SH-SY5Y (cell line): ENCODE measurements at regions not wholly inside any gene's neighbourhood (a gene's known extent, or its start where the extent isn't known, plus 50 kb on each side); places are given as distances from the start of the nearest gene placed in this dataset.

Experiments used
- GATA2 ChIP-seq: IDR thresholded peaks from 2 replicates; pipeline ENCODE4 v1.6.1; 2011; ENCODE audit warnings: mild to moderate bottlenecking, low read depth, low read length
- GATA3 ChIP-seq: IDR thresholded peaks from 2 replicates; pipeline ENCODE4 v1.6.1; 2011; ENCODE audit warnings: low read depth, mild to moderate bottlenecking, low read length, moderate library complexity

- TF ChIP-seq GATA2: no peak
- no peak for TF ChIP-seq GATA3
Observed at GRCh38 chr3:20561166-20561565, 375.2 kb upstream of the SGO1 start.

- no peak for TF ChIP-seq GATA2
- no peak for TF ChIP-seq GATA3
Observed at GRCh38 chr3:20558161-20558560, 372.2 kb upstream of the SGO1 start.

- TF ChIP-seq GATA3 (no peak), GATA2 (no peak)
Observed at GRCh38 chr3:20556661-20557060, 370.7 kb upstream of the SGO1 start.

GRCh38 chr3:20552605-20553275, 366.7 kb upstream of the SGO1 start:
- TF ChIP-seq GATA2 (no peak), GATA3 (no peak)

GRCh38 chr3:20546636-20547035, 360.6 kb upstream of the SGO1 start:
- no peak for TF ChIP-seq GATA2
- no peak for TF ChIP-seq GATA3

GRCh38 chr3:20543535-20544226, 357.7 kb upstream of the SGO1 start:
- TF ChIP-seq GATA3 (no peak), GATA2 (no peak)

- TF ChIP-seq GATA2 (no peak), GATA3 (no peak)
Observed at GRCh38 chr3:20540066-20540465, 354.1 kb upstream of the SGO1 start.

- TF ChIP-seq GATA3 (no peak), GATA2 (no peak)
Observed at GRCh38 chr3:20539666-20540065, 353.7 kb upstream of the SGO1 start.

GRCh38 chr3:20537234-20537633, 351.2 kb upstream of the SGO1 start:
- TF ChIP-seq GATA3 (no peak), GATA2 (no peak)

GRCh38 chr3:20529911-20530310, 343.9 kb upstream of the SGO1 start:
- no peak for TF ChIP-seq GATA3
- no peak for TF ChIP-seq GATA2

GRCh38 chr3:20528180-20528770, 342.3 kb upstream of the SGO1 start:
- TF ChIP-seq GATA3 (no peak), GATA2 (no peak)

GRCh38 chr3:20527368-20527767, 341.4 kb upstream of the SGO1 start:
- TF ChIP-seq GATA2 (no peak), GATA3 (no peak)

- TF ChIP-seq GATA3: no peak
- TF ChIP-seq GATA2: no peak
Observed at GRCh38 chr3:20524328-20524727, 338.3 kb upstream of the SGO1 start.

GRCh38 chr3:20523293-20523692, 337.3 kb upstream of the SGO1 start:
- no peak for TF ChIP-seq GATA3
- no peak for TF ChIP-seq GATA2

GRCh38 chr3:20516311-20516710, 330.3 kb upstream of the SGO1 start:
- no peak for TF ChIP-seq GATA2
- no peak for TF ChIP-seq GATA3
